Epidermal melanocyte (primary cell): ENCODE measurements at regions not wholly inside any gene's neighbourhood (a gene's known extent, or its start where the extent isn't known, plus 50 kb on each side); places are given as distances from the start of the nearest gene placed in this dataset.

Experiments
- DNase-seq: peaks from one replicate; pipeline ENCODE4 v3.0.0; 2011; ENCODE audit warnings: low spot score; ENCODE audit not compliant: insufficient read length

DNA sequence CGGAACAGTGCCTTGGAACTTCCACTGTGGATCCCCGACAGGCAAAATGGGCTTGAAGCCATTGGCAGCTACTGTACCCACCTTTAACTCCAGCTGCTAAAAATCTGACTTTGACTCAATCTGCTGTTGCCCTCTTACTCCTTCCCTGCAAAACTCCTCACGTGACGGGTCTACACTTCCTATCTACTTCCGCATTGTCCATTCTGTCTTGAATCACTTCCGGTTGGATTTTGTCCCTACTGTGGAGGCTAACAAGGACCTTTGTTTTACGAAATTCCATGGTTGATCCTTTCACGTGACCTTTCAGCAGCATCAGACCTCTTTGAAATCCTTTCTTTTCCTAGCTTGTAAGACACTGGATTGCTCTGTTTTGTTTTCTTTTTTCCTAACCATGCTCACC lies 268.4 kb downstream of the PRDM2 start:
- DNase-seq, result no peak

DNA sequence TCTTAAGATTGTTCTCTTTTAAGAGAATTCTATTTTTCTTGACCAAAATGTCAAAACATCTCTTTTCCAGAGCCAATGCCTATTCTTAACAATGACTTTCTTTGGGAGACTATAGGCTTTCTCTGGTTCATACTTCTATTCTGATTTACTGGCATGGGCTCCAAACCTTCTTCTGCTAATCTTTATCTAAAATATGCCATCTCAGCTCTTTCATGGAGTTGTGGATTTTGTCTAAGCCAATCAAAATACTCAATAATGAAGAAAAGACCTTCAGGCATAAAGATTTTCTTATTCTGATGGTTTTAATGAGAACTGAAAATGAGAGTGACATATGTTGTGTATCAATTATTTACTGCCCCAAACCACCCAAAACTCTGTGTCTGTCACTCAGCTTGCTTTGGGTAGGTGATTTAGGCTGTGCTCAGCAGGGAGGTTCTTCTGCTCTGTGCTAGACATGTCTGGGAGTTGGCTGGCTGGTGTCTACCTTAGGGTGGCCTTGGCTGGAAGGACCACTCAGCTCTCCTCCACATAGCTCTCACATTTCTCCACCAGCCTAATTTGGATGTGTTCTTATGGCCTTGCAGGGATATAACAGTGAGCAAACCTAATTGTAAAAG lies 270.8 kb downstream of the PRDM2 start:
- DNase-seq, result no peak

DNA sequence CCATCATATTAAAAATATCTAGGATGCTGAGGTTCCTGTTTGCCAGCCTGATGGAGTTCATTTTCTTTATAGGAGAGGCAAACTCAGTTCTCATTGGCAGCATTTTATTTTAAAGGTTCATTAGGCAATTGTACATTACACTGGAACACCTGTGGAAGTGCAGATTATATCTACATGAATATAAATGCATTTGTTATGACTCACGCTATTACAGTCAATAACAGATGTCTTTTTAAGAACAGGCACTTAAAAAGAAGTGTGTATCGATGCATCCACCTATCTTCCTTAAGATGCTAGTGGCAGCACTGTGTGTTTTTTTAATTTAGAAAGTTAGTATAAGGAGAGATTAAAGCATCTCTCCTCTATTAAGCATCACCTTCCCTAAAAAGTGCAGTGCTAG lies 276.5 kb downstream of the PRDM2 start:
- no peak for DNase-seq

DNA sequence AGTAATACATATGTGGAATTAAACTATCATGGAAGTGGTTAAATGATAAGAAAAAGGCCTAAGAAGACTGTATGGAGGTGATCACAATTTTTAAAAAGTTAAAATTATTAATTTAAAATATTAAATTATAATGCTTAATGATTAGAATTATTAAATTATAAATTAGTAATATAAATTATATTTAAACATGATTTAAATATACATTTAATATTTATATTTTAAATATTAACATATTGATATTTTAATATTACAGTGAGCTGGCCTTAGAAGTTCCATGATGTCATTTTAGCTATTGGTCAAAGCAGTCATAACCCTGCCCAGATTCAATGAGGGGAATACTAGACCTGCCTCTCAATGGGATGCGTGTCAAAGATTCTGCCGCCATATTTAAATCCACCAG lies 281.2 kb downstream of the PRDM2 start:
- no peak for DNase-seq

DNA sequence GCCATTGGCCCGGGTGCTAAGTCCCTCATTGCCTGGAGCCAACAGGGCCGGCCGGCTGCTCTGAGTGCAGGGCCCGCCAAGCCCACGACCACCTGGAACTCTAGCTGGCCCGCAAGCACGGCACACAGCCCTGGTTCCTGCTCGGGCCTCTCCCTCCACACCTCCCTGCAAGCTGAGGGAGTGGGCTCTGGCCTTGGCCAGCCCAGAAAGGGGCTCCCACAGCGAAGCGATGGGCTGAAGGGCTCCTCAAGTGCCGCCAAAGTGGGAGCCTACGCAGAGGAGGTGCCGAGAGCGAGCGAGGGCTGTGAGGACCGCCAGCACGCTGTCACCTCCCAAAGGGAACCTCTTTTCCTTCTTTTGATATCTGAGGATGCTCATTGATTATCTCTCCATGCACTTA lies 283.4 kb downstream of the PRDM2 start:
- DNase-seq, result no peak

DNA sequence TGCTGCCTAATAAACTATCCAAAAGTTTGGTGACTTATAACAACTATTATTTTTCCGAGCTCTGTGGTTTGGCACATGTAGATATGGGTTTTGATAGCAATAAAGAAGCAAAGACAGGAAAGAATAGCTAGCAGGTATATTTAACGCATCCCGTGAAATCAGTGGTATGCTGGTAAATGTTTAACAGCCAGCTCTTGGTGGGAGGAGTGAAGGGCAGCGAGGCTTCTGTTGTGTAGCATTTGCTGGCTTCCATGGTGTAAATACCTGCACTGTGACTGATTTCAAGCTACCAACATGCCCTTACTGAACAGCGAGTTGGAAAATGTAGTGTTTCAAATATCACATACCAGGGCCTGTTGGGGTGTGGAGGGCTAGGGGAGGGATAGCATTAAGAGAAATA lies 291.0 kb downstream of the PRDM2 start:
- DNase-seq, result no peak

DNA sequence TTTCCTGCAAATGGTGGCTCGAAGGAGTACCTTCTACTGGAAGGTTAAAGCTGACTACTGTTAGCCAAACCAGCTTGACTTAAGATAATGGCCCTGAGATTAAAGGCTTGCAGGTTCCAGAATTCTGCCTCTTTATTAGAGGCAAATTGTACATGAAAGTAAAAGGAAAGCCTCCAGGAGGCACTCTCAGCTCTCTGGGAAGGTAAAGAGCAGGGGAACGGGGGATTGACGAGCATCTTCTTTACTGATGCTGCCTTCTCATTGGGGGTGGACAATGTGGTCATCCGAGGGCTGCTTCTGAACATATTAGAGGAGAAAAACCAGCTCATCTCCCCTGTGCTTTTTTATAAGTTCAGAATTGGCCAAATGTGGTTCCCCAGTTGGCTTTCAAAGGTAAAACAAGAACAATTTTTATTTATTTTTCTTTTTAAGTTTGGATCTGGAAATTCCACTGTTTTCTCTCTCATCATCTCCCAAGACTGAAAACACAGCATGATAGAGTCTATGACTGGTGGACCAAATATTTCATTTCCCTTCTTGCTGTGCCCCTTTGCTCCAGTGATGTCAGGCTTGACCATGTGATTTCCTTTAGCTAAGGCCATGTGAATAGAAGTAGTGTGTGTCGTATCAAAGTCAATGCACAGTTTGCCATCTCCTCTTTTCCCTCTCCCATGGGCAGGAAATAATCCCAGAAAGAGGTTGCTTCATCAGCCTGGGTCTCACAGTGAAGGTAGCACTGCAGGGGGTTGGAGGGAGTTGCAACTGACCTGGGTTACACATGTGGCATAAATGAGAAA lies 292.7 kb downstream of the PRDM2 start:
- peak; percentile 45 for DNase-seq

DNA sequence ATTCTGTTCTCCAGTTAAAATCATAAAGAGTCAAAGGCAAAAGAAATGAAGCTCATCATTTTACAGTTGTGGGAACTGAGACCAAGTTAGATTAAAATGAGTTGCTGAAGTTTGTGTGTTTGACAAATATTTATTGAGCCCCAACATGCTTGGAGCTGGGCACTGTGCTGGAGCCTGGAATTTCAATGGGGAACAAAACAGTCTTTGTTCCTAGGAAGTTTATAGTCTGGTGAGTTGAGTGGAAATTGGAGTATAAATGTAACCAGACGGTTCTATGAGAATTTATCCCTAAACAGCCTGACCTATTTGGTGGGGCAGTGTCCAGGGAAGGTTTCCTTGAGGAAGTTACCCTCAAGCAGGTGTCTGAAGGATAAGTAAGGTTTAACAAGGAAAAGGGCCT lies 294.4 kb downstream of the PRDM2 start:
- peak; percentile 29 for DNase-seq

DNA sequence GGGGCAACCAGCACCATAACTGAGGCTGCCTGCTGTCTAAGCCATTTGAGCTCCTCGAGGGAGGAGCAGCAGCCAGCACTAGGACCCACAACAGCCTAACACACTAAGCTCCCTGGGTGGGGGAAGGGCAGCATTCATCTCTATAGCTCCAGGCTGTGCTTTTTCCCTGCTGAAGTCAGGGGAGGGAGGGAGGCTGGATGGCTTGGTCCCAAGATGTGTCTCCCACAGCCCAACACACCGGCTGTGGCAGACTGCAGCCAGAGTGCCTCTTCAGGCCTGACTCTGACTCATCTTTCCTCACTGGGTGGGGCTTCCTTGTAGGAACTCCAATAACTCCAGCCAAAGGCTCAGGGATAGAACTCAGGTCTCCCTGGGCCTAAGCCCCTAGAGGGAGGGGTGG lies 296.3 kb downstream of the PRDM2 start:
- no peak for DNase-seq

DNA sequence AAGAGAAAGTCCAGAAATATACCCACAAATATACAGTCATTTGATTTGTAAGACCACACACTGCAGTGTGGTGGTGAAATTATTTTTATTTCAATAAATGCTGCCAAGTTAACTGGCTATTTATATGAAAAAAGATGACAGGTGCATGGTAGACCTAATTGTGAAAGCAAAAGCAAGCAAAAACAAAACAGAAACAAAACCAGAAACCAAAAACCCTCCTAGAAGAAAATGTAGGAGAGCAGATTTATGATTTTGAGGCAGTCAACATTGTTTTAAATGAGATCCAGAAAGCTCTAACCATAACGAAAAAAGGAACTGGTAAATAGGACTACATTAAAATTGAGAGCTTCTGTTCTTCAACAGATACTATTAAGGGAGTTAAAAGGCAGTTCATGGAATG lies 303.6 kb downstream of the PRDM2 start:
- no peak for DNase-seq

DNA sequence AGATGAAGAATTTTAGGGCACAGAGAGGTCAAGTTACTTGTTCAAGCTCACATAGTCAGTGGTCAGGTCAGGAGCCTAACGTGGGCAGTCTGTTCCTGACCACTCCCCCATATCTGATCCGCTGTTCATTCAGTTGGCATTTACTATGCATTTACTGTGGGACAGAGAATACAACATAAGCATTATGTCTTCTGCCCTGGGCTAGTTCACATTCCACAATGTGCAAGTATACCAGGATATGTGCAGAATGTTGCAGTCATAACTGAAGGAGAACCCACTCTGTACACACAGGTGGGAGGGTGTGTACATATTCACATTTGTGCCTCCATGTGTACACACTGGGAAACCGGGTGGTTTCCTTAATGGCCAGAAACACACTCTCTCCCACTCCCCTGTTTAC lies 309.6 kb downstream of the PRDM2 start:
- DNase-seq, result no peak

DNA sequence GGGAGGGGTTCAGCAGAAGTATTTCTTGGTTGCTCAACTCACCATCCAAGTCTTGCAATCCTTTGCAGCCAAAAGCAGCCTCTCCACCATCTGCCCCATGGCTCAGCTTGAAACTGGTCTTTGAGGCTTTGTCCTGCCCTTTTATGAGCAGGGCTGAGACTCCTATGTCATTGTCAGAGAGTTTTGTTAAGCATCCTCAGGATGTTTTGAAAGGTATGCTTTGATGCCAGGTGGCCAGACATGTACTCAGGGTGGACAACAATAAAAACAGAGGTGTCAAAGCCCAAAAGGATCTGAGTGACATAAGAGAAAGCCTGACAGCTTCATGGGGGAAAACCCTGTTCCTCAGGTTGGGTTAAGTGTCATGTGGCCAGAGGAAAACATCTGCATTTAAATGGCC lies 310.5 kb downstream of the PRDM2 start:
- DNase-seq, result no peak

DNA sequence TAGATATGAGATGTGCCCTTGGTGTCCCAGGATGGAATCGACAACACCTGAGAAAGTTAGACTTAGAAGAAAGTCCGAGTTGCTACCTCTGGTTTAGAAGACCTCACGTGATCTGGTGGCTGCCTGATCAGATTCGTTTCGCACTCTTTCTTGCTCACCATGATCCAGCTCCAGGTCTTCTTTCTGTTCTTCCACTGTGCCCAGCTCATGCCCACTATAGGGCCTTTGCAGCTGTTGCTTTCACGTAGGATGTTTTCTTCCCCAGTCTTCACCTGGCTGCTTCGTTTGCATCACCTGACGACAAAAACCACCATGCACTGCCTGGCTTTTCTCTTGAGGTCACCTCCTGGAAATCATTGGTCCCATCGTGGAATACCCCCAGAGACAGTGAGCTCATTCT lies 311.1 kb downstream of the PRDM2 start:
- DNase-seq, result no peak

DNA sequence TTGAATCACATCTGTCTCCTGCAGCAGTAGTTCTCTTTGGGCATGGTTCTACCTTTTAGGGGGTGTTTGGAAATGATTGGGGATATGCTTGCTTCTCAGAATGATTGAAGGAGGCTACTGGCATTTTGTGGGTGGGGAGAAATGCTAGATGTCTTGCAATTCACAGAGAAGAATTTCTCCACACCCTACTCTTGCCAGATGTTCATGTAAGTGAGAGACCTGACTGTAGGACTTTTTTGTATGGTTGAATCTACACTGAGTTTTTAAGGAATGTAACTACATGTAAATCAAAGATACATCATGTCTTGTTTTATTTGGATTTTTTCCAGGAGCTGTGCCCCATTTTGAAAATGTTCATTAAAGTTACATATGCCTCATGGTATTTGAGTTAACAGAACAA lies 311.9 kb downstream of the PRDM2 start:
- DNase-seq, result no peak

DNA sequence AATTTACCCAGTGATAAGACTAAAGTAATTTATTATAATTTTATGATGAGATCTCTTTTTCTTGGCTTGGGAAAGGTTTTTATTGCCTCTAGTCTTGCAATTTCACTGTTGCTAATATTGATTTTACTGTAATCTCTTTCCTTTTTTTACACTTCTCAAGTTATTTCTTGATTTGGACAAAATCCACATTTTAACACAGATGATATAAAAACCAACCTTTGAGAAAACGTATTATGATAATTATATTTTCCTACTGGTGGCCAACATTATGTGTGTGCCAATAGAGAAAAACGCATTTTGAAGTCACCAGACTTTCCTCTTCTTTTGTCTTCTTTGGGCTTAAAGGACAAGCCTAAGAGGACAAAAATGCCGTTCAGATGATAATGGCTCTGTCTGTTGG lies 314.9 kb downstream of the PRDM2 start:
- no peak for DNase-seq

DNA sequence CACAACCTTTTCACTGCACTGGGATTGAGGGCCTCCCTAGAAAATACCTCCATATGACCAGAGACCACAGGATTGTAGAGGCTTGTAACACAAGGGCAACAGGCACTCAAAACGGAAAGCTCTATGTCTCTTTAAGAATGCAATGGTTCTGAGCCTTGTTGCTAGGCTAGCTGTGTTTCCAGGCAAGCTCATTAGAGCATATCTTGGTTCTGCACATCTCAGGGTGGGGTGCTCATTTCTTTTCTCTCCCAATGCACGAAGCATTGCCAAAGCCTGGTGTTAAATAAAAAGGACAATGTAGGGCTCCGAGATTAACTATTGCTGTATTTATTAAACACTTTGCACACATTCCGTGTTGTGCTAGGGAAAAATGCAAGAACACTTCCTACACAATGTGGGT lies 315.9 kb downstream of the PRDM2 start:
- no peak for DNase-seq

DNA sequence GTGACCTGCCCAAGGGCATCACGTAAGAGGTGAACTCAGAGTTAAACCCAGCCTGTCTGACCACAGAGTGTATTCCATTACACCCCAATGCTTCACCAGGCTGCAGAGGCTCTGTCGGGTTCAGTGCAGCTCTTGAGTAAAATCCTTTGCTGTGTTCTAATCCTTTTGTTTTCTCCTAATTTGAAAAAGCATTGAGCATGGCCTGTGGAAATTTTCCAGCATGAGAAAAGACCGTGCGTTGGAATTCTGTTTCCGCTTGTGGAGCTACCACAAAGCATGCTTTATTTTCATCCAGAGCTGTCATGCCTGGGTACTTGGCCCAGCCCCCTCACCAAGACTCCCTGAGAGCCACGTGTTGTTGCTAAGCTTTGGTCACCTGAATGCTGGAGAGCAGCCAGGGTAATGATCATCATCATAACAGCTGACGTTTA lies 317.6 kb downstream of the PRDM2 start:
- DNase-seq, result no peak

DNA sequence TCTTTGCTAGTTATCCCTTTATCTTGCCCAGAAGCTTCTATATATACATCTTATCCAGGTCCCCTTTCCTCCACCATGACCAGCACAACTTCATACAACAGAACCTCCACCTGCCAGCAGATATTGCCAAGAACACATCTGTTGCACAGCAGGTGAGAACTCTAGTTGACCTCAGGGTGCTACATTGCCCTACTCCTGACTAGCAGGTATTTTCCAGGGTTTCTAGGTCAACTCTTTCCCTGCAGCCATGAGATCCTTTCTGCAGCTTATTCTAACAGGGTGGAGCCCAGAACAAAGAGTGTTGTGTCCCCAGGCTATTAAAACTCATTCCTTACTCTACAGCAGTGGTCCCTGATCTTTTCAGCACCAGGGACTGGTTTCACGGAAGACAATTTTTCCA lies 319.5 kb downstream of the PRDM2 start:
- no peak for DNase-seq

DNA sequence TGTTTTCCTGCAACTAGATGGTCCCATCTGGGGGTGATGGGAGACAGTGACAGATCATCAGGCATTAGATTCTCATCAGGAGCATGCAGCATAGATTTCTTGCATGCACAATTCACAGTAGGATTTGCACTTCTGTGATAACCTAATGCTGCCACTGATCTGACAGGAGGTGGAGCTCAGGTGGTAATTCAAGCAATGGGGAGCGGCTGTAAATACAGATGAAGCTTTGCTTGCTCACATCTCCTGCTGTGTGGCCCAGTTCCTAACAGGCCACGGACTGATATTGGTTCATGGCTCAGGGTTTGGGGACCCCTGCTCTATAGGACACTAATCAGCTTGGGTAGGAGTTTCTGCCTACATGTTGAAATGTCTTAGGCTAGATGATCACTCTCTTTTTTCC lies 320.0 kb downstream of the PRDM2 start:
- DNase-seq, result no peak

DNA sequence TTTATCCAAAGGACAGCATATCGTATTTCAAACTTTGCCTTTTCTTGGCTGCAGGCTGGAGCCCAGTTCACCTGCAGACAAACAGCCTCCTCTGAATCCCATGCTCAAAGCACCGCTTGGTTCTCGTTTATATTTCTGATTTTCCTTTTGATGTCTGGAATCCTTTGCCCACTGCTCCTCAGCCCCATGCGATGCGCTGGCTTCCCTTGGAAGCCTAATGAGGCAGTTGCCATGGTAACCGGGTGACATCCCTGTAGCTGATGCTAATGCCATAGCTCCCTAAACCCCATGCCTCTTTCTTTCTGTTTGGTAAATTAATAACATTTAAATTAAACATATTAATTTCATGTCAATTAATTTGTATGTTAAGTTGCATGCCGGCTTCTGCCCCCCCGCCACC lies 327.1 kb downstream of the PRDM2 start:
- no peak for DNase-seq

DNA sequence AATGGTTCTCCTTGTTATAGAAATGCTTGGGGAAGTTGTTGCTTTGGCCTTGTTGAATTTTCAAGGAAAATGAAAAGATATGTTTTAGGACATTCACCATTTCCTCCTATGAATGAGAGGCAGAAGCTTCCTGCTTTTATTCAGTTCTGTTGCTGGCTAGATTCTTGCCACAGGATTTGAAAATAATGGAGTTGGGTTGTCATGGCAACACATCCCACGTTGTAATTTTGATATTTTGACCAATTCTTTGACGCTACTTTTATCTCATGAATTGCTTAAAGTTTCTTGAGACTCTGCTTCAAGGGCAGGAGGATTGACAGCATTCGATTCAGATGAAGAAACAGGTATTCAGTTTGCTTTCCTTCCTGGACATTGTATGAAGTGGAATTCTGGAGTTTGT lies 331.5 kb downstream of the PRDM2 start:
- DNase-seq, result no peak

DNA sequence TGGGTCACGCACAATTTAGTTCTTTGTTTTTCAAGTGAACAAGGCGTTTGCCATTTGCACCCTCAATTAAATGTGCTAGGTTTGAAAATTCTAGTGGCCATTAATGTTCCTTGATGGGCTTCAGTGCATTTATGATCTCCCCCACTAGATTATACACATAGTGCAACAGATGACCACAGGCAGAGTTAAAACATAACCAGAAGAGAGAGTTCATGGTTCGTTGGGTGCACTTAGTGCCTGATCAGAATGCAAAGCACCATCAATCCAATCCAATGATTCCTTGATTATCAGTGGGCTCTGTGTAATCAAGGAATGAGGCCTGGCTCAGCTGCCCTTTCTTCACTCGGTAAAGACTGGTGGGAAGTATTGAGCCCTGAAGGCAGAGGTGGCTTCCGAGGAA lies 334.5 kb downstream of the PRDM2 start:
- no peak for DNase-seq

DNA sequence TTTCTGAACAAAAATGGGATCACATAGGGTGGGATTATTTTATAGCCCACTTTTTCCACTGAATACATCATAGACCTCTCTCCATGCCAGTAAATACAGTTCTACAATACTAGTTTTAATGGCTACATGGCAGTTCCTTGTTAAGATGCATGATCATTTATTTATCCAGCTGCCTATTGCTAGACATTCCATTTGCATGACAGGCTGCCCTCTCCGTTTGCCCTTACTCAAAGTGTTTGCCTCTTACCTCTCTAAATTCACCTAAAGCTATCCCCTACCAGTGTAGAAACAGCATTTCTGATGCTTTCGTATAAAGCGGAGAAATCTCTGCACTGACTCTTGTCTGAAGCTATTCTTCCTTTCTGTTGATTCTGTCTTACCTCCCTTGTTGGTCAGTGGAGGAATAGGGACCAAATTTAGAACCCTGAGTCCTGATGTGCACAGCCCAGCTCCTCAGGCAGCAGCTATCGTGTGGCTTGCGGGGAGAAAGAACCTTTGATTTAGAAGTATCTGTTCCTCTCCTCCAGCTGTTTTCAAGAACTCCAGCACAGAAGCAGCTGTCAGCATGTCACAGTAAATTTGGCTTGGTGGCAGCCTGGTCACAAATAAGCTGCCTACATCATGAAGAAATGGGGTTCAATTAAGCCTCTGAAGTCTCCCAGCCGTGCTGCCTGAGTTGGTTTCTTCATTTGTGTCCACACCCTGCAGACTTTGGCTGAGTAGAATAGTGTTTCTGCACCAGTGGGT lies 337.3 kb downstream of the PRDM2 start:
- no peak for DNase-seq
